ENCODE measurements at regions not wholly inside any gene's neighbourhood (a gene's known extent, or its start where the extent isn't known, plus 50 kb on each side); places are given as distances from the start of the nearest gene placed in this dataset.
"Not testable (repeated sequence)": the region's sequence is repeated elsewhere in the genome, so short reads cannot be mapped to it uniquely, and the experiment has no call there.

DNA sequence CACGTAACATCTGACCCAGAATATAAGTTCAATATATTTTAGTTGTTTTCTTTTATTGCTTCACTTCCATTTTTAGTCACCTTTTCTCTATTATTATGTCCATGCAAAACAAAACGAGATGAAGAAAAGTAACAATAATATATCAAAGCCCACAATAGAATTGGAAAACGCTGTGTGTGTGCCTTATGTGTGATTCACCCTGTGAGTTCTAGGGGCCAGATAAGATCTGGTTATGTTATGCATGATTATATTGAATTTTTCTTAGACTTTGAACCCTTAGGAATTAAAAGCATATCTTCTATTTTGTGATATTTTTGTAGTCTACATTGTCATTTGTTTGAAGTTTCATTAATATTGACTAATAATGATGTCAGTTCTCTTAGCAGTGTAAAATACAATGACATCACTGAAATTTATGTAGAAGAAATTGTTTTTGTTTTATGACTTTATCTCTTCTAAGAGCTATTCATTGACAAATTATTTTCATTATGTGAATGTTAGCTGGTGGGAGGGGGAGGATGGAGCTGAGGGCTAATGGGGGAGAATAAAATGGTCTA, 243.6 kb downstream of the TFAP2B start:
- DNase-seq, result no peak

DNA sequence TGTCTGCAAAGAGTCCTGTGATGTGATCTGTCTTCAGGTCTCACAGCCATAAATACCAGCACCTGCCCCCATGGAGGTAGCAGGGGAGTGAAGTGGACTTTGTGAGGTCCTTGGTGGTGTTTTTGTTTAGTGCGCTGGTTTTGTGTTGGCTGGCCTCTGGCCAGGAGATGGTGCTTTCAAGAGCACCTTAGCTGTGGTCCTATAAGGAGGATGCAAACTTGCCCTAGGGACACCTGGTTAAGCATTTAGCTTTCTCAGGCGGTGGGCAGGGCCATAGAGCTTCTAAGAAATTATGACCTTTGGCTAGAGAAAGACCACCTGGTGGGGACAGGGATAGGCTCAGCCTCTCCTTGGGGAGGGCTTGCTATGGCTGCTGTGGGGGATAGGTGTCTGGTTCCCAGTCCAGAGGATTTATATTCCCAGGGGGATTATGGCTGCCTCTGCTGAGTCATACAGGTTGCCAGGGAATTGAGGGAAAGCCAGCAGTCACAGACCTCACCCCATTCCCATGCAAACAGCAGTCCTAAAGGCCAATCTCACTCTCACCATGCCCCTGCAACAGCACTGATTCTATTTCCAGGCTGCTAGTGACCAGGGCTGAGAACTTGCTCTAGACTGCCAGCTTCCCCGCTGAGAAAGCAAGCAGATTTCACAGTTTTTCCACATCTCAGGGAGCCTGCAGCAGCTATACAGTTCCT, 259.3 kb downstream of the TFAP2B start:
- DNase-seq, result no peak

DNA sequence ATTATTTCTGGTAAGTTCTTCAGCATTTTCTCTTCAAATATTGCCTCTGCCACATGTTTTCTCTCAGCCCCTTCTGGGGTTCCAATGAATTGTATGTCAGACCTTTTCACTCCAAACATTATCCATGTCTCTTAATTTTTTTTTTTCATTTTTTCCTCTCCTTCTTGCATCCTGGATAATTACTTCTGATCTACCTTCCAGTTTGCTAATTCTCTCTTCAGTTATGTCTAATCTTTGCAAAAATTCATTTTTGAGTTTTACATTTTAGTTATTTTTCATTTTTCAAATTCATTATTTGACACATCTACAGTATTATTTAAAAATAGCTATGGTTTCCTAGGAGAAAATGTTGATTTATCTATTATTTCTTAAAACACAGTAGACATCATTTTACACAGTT, 271.7 kb downstream of the TFAP2B start:
- no peak for DNase-seq

DNA sequence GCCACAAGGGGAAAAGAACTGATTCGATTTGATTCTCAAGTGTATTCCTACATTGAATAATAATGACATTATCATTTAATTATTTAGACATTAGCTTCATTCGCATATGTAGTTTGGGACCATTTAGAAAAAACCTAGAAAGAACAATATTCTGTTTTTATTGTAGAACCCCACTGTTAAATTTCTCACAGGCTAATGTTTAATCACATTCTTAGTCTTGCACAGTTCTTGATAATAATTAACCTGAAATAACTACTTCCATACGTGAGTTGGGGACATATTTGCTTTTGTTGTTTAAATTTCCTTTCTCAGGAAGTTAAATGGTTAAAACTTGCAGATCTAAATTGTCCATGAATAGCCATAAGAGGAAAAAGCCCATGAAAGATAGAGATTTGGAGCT, 275.2 kb downstream of the TFAP2B start:
- DNase-seq, result no peak

DNA sequence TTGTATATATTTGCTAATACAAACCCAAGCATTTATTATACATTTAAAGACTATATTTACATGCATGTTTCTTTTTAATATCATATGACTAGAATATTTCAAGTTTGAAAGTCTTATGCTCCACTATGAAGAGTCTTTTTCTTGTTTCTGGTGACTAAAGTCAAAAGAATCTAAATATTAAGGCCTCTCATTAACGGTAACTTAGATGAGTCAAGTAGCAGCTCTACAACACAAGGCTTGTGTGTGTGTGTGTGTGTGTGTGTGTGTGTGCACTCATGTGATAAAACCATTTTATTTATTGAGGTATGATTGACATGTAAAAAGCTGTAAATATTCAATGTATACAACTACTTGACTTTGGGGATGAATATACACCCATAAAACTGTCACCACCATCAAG, 275.6 kb downstream of the TFAP2B start:
- no peak for DNase-seq

DNA sequence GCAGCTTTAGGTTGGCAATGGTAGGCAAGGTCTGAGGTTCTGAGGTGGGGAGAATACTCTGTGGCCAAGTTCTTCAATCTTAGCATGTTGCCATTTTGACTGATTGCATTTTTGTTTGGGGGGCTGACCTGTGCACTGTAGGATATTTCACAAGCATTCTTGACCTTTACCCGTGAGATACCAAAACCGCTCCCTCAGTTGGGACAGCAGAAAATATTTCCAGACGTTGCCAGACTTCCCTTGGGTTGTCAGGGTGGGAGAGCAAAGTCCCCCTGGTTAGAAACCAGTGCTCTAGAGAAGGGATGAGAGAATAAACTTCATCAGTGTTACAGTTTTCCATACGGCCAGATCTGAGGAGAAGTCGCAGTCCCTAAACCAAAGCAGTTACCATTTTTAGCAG, 279.6 kb downstream of the TFAP2B start:
- no peak for DNase-seq

DNA sequence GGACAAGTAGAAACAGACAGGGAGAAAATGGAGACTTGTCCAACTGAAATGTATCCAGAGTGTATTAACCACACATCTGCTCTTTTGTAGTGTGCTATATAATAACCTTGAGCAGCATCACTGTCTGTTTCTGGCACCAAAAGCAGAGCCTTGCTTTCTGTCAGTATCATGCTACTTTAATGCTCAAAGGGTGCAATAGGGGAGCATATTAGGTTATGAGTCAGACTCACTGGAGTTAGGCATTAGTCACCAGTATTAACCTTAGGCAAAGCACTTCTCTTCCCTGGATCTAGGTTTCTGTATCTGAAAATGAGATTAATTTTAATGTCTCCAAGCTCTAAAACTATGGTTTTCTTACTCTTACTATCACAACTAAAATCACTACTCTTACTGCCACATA, 280.1 kb downstream of the TFAP2B start:
- no peak for DNase-seq

DNA sequence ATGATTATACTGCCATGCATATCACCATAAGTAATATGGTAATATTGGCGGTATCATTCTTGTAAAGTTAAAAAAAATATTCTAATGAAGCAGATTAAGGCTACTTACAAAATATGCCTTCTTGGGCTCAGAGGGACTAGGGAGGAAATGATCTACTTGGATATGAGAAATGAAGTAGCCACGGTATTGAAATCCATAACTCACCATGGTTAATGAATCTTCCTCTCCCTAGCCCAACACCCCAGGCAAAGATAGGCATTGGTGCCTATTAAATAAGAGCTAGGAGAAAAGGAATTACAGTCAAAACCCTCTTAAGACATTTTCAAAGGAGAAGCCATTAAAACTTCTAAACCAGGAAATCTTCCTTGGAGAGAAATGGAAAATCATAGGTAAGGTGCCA, 280.5 kb downstream of the TFAP2B start:
- no peak for DNase-seq

DNA sequence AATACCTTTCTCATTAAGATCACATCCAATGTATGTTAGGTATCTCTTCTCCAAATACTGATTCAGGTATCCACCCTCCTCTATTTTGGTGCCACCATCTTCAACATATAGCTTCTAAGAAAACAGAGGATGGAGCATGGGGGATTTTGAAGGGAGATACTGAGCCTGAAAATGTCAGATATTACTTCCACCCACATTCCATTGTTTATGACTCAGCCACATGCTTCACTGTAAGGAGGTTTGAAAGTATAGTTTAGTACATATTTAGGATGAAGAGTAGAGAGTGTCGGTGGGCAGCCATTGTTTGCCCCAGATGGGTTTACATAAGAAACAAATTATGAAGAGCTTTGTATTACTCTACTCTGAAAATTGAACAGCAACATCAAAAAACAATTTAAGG, 286.7 kb downstream of the TFAP2B start:
- no peak for DNase-seq

DNA sequence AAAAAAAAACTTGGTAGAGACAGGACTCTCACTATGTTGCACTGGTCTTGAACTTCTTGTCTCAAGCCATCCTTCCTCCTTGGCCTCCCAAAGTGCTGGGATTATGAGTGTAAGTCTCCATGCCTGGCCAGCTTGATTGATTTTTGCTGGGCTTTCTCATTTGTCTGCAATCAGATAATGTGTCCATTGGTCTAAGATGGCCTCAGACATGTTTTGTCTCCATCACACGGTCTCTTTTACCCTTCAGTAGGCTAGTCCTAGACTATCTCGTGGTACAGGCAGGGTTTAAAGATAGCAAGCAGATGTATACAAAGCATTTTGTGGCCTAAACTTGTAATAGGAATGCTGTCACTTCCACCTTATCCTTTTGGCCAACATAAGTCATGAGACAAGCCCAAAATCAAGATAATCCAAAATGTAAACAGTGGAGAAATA, 289.1 kb downstream of the TFAP2B start:
- no peak for DNase-seq

DNA sequence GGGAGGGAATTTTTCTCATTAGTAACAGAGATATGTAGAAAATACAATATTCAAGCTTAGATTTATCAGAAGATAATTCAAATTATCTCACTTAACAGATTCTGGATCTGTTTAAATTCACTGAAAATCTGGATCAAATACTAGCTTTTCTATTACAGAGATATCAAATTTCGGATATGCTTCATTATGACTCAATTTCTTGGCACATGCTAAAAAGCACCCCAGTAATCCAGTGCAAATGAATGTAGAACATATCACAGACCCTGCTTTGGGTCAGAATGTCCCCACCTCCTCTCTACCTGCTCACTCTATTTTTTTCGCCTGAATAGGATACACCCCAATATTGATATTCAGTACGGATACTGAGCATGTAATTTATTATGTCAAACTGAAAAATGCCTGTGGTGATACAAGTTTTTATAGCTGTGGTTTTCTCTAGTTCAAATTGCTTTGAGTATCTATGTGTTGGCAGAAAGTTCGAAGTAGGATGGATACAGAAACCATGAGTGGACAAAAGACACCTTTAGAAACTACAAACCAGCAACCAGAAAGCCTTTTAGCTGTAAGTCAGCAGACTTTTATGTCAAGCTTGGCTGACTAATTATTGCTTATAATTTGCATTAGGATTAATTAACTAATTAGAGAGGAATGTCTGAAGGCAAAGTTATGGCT, 290.0 kb downstream of the TFAP2B start:
- no peak for DNase-seq

DNA sequence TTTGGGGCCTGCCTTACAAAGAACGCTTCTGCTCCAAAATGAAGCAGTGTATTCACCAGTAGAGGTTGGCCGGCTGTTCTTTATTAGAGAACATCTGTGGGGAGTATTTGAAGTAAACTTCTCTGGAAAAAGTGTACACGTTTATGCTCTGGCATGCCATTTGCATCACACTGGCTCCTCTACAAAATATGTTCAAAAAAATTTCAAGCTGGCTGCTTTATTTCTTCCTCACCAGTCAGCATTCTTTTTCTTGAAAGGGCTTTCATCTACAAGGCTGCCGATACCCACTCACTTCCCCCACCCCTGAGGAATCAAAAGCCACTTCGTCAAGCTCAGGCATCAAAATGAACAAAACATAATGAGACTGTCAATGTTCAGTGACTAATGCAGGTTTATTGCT, 294.1 kb downstream of the TFAP2B start:
- DNase-seq, result no peak

DNA sequence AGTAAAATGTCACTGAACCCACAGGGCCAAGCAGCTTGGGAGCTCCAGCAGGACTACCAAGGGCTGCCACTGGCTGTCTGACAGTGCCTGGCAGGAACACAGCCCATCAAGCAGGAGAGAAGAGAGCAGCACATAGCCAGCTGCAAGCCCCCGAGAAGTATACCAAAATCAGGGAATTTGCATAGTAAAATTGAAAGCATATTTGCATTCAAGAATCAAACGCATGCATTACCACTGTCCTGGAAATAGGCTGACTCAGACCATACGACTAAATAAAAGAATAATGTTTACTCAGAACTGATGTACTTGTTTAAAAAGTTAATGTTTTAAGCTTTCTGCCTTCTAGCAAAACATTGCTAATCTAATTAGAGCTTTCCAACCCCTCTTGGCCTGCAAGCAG, 298.1 kb downstream of the TFAP2B start:
- no peak for DNase-seq

DNA sequence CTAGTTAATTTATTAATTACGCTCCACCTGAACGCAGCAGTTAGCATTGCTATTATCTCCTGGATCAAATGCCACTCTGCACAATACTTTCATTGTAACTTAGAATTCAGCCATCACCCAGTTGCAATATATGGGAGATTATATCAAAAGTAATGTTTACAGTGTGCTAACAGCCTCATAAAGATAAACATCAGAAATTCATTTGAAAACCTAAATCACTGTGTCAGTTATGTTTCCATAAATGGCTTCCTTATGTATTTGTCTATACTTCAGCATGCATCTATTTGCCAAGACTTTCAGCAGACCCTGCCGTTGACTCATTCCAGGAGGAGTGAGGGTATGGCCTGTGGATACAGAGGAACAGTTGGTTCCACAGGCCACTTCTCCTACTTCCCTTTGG, 300.1 kb downstream of the TFAP2B start:
- DNase-seq, result no peak

DNA sequence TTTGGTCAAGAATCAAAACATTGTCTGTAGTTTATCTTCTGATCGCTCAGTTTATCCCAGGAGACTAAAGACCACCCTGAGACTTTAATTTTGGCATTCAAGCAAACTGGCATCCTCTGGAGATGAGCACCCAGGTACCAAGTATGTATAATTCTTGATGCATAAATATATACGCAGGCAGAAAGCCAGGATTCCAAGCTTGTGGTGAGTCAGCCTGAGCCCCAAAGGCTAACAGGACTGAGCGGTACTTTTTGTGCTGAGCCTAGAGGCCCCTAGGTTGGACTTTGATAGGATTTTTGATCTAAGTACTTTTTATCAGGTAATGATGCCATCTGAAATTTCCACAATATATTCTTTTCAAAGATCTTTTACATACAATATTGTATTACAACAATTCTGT, 301.3 kb downstream of the TFAP2B start:
- DNase-seq, result no peak

DNA sequence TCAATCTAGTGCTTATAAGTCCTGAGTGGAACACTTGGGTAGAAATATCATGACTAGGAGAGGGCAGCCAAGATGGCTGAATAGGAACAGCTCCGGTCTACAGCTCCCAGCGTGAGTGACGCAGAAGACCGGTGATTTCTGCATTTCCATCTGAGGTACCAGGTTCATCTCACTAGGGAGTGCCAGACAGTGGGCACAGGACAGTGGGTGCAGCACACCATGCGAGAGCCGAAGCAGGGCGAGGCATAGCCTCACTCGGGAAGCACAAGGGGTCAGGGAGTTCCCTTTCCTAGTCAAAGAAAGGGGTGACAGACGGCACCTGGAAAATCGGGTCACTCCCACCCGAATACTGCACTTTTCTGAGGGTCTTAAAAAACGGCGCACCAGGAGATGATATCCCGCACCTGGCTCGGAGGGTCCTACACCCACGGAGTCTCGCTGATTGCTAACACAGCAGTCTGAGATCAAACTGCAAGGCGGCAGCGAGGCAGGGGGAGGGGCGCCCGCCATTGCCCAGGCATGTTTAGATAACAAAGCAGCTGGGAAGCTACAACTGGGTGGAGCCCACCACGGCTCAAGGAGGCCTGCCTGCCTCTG, 302.8 kb downstream of the TFAP2B start:
- DNase-seq, result not testable (repeated sequence)

DNA sequence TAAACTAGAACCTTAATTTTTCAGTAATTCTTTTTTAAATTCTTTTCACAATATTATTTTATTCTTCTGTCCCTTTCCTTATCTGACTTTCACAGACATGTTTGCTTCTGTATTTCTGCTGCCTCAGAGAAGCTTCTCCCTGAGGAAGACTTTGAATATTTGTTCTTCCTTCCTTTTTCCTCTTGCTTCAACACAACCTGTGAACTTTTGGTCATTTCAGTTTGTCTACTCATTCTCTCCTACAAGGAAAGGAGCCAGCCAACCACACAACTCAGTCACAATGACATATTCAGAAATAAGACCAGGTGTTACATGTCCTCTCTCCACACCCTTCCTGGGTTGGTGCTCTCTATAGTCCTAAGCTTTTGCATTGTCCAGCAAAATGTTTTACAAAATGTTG, 310.4 kb downstream of the TFAP2B start:
- no peak for DNase-seq

DNA sequence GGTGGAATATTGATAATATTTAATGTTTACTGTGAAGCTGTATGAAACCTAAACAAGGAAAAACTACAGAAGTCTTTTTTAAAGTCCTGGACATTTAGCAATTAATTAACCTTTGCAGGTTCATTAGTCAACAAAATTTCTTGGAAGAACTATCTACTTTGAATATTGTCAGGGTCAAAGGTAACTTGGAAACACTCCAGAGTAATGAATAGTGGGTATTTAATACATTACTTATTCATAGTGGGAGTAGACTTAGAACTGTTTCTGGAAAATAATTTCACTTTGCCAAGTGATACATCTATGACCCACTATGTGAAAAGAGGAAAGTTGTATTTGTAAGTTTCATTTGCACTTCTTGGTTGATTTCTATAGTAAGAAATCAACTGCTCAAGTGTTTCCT, 319.1 kb downstream of the TFAP2B start:
- no peak for DNase-seq

DNA sequence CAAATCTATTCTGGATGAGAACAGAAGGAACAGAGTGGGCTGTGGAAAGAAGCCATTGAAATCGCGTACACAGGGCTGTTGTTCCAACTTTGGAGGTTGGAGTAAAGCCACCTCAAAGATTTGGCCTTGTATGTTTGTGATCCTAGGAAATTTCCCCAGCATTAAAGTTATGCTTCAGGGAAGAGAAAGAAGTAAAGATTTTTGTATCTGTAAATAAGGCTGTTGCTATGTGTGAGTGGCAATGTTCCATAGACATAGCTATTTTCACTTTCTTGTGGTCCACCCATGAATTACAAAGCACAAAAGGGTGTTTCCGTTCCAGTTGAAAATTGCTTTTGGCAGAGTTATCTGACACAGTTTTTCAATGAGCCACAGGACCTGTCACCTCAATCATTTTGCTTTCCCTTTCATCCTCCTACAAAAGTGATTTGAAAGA, 321.3 kb downstream of the TFAP2B start:
- no peak for DNase-seq

DNA sequence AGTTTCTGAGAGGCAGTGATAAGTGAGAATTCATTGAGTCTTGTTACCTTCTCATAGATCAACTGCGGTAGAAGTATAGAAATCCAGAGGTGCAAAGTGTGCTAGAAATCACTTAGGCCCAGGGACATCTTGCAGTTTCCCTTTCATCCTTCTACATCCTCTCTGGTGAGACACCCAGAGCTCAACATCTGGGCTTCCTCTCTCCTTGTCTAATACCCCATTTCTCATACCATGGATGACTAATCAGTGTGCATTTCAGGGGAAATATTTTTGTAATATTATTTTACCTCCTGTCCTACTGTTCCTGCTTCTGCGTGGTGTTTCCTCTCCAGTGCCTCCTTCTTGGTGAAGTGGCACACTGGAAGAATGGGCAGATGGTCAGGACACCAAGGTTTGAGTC, 322.4 kb downstream of the TFAP2B start:
- no peak for DNase-seq

DNA sequence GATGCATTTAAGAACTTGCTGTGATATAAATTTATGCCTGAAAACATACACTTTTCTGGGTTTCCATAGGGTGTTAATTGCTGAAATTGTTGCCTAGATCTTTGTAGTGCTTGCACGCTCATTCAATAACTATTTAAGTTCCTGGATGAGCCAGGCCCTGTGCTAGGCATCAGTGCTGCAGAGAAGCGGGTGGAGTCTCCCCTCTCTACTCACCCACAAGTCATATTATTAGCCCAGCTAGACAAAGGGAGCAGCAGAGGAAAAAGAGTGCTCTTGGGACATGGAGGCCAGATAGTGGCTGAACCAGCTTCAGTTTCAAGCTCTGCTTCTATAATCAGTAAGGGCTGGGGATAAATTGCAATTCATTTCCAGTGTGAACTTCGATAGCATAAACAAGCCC, 329.1 kb downstream of the TFAP2B start:
- DNase-seq, result no peak

DNA sequence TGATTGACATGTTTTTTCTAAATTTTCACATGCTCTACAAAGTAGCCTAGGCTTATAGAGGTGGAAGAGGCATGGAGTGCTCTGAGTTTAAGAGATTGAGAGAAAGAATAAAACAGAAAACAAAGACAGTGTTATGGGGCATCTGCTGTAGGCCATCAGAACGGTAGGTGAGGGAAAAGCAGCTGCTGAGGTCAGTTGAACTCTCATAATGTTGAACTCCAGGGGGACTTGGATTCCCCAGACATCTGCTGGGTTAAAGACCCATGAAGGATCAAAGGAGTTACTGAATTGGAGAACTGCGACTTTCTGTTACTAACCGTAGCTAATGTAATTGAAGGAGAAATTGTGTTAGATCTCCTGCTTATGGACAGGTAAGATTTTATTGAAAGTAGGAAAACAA, 333.9 kb downstream of the TFAP2B start:
- no peak for DNase-seq

DNA sequence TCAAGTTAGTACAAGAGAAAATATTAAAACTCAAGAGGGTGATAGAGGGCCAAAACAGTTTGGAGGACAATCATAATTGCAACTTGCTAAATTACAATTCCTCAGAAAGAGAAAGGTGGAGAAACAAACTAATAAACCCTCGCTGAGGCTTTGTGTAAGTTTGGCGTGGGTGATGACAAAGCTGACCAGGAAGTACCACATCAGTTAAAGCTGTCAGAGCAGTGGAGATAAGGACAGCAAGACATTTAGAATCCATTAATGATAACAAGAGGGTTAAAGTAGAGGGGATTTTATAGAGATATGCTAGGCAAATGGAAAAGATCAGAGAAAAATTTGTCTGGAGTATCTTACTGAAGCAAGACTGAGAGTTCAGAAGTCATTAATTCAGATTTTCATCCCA, 334.4 kb downstream of the TFAP2B start:
- no peak for DNase-seq

DNA sequence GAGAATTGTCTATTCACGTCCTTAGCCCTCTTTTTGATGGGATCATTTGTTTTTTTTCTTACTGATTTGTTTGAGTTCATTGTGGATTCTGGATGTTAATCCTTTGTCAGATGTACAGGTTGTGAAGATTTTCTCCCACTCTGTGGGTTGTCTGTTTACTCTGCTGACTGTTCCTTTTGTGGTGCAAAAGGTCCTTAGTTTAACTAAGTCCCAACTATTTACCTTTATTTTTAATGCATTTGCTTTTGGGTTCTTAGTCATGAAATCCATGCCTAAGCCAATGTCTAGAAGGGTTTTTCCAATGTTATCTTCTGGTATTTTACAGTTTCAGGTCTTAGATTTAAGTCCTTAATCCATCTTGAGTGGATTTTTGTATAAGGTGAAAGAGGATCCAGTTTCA, 336.3 kb downstream of the TFAP2B start:
- not testable (repeated sequence) for DNase-seq
